ENCODE measurements at regions not wholly inside any gene's neighbourhood (a gene's known extent, or its start where the extent isn't known, plus 50 kb on each side); places are given as distances from the start of the nearest gene placed in this dataset.

DNA sequence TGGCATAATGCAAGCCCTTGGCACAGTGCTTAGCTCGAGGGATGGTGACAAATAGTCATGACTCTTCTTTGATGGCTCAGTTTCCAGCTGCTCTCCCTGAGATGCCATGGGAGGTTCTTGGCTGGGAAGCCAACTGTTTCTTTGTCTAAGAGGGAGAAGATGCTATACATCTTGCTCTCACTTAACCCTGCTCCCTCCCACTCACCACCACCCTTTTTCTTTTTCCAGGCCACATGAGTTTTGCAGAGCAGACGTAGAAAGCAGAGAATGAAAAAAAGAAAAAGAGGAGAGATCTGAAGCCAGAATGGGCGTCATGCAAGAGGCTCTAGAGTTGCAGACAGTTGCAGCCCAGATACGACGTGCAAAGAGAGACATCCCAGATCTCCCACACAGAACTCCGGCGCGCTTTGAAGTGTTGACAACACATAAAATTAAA lies 160.5 kb downstream of the FGF18 start:
- no peaks in the 10 kb centered on the region for H3K4me1 ChIP-seq (ENCODE audit: insufficient read depth, low read length, severe bottlenecking)
- H3K9me3 ChIP-seq (ENCODE audit: low read length): no peaks in the 10 kb centered on the region
- H2AFZ ChIP-seq (ENCODE audit: low read length): no peak overlapping the region
- TF ChIP-seq EZH2 (IDR thresholded peaks at IDR 0.05; ENCODE audit: borderline replicate concordance, low read length): no peak
- TF ChIP-seq, protein P1, sequence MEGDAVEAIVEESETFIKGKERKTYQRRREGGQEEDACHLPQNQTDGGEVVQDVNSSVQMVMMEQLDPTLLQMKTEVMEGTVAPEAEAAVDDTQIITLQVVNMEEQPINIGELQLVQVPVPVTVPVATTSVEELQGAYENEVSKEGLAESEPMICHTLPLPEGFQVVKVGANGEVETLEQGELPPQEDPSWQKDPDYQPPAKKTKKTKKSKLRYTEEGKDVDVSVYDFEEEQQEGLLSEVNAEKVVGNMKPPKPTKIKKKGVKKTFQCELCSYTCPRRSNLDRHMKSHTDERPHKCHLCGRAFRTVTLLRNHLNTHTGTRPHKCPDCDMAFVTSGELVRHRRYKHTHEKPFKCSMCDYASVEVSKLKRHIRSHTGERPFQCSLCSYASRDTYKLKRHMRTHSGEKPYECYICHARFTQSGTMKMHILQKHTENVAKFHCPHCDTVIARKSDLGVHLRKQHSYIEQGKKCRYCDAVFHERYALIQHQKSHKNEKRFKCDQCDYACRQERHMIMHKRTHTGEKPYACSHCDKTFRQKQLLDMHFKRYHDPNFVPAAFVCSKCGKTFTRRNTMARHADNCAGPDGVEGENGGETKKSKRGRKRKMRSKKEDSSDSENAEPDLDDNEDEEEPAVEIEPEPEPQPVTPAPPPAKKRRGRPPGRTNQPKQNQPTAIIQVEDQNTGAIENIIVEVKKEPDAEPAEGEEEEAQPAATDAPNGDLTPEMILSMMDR (IDR thresholded peaks at IDR 0.05; ENCODE audit: low read length): no peak
- H3K4me3 ChIP-seq (ENCODE audit: low read depth, low read length, poor library complexity, severe bottlenecking): no peak overlapping the region
- H3K27me3 ChIP-seq (ENCODE audit: insufficient read depth, low read length): 0 out of 2 replicates have a peak, but pooled peaks cover 6% of the 10 kb centered on the region
- no peak overlapping the region for H3K9ac ChIP-seq (ENCODE audit: low read length)
- H3K27ac ChIP-seq (ENCODE audit: low read depth, low read length, poor library complexity, severe bottlenecking): no peak overlapping the region
- H3K36me3 ChIP-seq (ENCODE audit: insufficient read depth, low read length): no peaks in the 10 kb centered on the region
- no peaks in the 10 kb centered on the region for H4K20me1 ChIP-seq (ENCODE audit: insufficient read depth, low read length)
- no peaks in the 10 kb centered on the region for H3K79me2 ChIP-seq (ENCODE audit: insufficient read depth, low read length)
- H3F3A ChIP-seq (ENCODE audit: insufficient read depth, low read length): no peaks in the 10 kb centered on the region
- no peak overlapping the region for H3K4me2 ChIP-seq (ENCODE audit: low read length)
- H3K9me2 ChIP-seq (ENCODE audit: low read depth, low read length): no peaks in the 10 kb centered on the region

DNA sequence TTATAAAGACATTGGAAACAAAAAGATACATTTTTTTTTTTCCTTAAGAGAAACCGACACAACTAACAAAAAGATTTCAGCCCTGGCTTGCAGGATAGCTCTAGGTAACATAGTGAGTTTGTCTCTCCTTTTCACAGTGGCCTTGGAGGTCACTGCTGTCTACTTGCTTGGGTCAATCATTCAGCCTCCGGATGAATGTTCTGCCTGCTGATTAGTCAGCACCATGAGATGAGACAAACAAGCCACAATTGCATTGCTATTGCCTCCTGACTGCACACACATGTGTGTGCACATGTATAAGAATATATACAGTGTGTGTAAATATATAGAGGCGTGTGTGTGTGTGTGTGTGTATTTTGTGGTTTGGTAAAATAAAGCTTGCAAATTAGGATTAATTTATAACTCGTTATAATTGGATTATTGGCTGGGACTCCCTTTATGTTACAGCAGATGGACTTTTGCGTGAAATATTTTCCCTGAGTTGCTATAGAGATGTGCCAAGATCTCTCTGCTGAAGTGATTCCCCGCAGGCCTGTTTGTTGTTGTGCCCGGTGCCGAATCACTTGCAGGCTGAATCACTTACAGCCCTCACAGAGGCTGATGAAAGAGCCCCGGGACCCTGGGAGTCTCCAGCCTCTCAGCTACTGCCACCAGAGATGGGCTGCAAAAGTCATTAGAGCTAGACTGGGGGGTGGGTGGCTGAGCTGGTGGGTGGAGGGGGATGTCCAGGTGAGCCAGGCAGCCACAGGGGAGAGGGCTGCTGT lies 161.2 kb downstream of the FGF18 start:
- H3K4me2 ChIP-seq (ENCODE audit: low read length): no peak overlapping the region
- no peaks in the 10 kb centered on the region for H3K36me3 ChIP-seq (ENCODE audit: insufficient read depth, low read length)
- H4K20me1 ChIP-seq (ENCODE audit: insufficient read depth, low read length): no peaks in the 10 kb centered on the region
- H3K9me2 ChIP-seq (ENCODE audit: low read depth, low read length): no peaks in the 10 kb centered on the region
- TF ChIP-seq, protein P1 (IDR thresholded peaks at IDR 0.05; ENCODE audit: low read length): no peak
- no peak for TF ChIP-seq EZH2 (IDR thresholded peaks at IDR 0.05; ENCODE audit: borderline replicate concordance, low read length)
- H3K79me2 ChIP-seq (ENCODE audit: insufficient read depth, low read length): no peaks in the 10 kb centered on the region
- 0 out of 2 replicates have a peak, but pooled peaks cover 6% of the 10 kb centered on the region for H3K27me3 ChIP-seq (ENCODE audit: insufficient read depth, low read length)
- no peak overlapping the region for H2AFZ ChIP-seq (ENCODE audit: low read length)
- no peaks in the 10 kb centered on the region for H3K9me3 ChIP-seq (ENCODE audit: low read length)
- H3K4me3 ChIP-seq (ENCODE audit: low read depth, low read length, poor library complexity, severe bottlenecking): no peak overlapping the region
- no peak overlapping the region for H3K9ac ChIP-seq (ENCODE audit: low read length)
- no peaks in the 10 kb centered on the region for H3F3A ChIP-seq (ENCODE audit: insufficient read depth, low read length)
- no peak overlapping the region for H3K27ac ChIP-seq (ENCODE audit: low read depth, low read length, poor library complexity, severe bottlenecking)
- no peaks in the 10 kb centered on the region for H3K4me1 ChIP-seq (ENCODE audit: insufficient read depth, low read length, severe bottlenecking)

DNA sequence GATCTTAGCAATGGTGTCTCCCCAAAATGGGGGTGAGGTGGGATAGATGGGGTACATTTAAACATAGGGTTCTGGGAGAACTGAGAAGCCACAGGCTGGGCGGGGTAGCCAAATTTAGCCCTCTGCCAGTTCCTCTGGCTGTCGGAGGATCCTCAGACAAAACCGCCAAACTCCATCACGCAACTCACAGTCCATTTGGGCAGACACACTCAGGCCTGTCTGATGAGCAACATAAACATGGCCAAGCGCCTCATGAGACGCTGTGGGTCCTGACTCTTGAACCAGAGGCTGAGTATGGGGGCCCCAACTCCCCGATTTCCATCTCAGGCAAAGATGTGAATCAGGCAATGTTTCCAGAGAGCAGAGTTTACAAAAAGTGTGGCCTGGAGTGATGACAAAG lies 162.3 kb downstream of the FGF18 start:
- TF ChIP-seq EZH2 (IDR thresholded peaks at IDR 0.05; ENCODE audit: borderline replicate concordance, low read length): no peak
- TF ChIP-seq, protein P1 (IDR thresholded peaks at IDR 0.05; ENCODE audit: low read length): no peak
- no peaks in the 10 kb centered on the region for H3K9me3 ChIP-seq (ENCODE audit: low read length)

More for the DNA sequence above, 162.3 kb downstream of the FGF18 start:
- Histone ChIP-seq H4K20me1 (ENCODE audit: insufficient read depth, low read length) (no peaks in the 10 kb centered on the region), H2AFZ (ENCODE audit: low read length) (no peak overlapping the region), H3K4me3 (ENCODE audit: low read depth, low read length, poor library complexity, severe bottlenecking) (no peak overlapping the region), H3K27ac (ENCODE audit: low read depth, low read length, poor library complexity, severe bottlenecking) (no peak overlapping the region), H3K36me3 (ENCODE audit: insufficient read depth, low read length) (no peaks in the 10 kb centered on the region), H3K27me3 (ENCODE audit: insufficient read depth, low read length) (0 out of 2 replicates have a peak, but pooled peaks cover 6% of the 10 kb centered on the region), H3K9me2 (ENCODE audit: low read depth, low read length) (no peaks in the 10 kb centered on the region), H3K9ac (ENCODE audit: low read length) (no peak overlapping the region), H3K4me2 (ENCODE audit: low read length) (no peak overlapping the region), H3F3A (ENCODE audit: insufficient read depth, low read length) (no peaks in the 10 kb centered on the region), H3K4me1 (ENCODE audit: insufficient read depth, low read length, severe bottlenecking) (no peaks in the 10 kb centered on the region), H3K79me2 (ENCODE audit: insufficient read depth, low read length) (no peaks in the 10 kb centered on the region)
